ENCODE measurements at regions not wholly inside any gene's neighbourhood (a gene's known extent, or its start where the extent isn't known, plus 50 kb on each side); places are given as distances from the start of the nearest gene placed in this dataset.

- TF ChIP-seq CTCF (IDR thresholded peaks at IDR 0.05; ENCODE audit: control extremely low read depth in 1 of 3, insufficient read depth in 1 of 3, low read depth in 1 of 3, low read length in 3 of 3), result no peak
- no peak for TF ChIP-seq PHF8 (conservative IDR thresholded peaks at IDR 0.05; ENCODE audit: low read depth, low read length)
- no peak for TF ChIP-seq POLR2AphosphoS5 (IDR thresholded peaks at IDR 0.05; ENCODE audit: low read depth, low read length)
- no peak for TF ChIP-seq FOSL1 (IDR thresholded peaks at IDR 0.05; ENCODE audit: insufficient read depth, low read depth, low read length)
- TF ChIP-seq RAD21 (IDR thresholded peaks at IDR 0.05 in 1 of 2, conservative IDR thresholded peaks at IDR 0.05 in 1 of 2; ENCODE audit: low read depth in 2 of 2, low read length in 2 of 2), result no peak
- TF ChIP-seq RFX5 (IDR thresholded peaks at IDR 0.05; ENCODE audit: borderline replicate concordance, low read depth, low read length), result no peak
Observed at GRCh38 chr3:30352410-30353318, 253.7 kb upstream of the TGFBR2 start.
